ENCODE measurements at regions not wholly inside any gene's neighbourhood (a gene's known extent, or its start where the extent isn't known, plus 50 kb on each side); places are given as distances from the start of the nearest gene placed in this dataset.

GRCh38 chr1:218945050-218945449 is 228.6 kb upstream of the LYPLAL1 start:
- no peak for DNase-seq

- no peak for DNase-seq
These were observed 227.5 kb upstream of the LYPLAL1 start for GRCh38 chr1:218946147-218946546.

- DNase-seq: no peak
These were observed 225.2 kb upstream of the LYPLAL1 start for GRCh38 chr1:218948446-218948845.

GRCh38 chr1:218953386-218953785 is 220.3 kb upstream of the LYPLAL1 start:
- no peak for DNase-seq

GRCh38 chr1:218957971-218958370 is 215.7 kb upstream of the LYPLAL1 start:
- DNase-seq: no peak

- DNase-seq: no peak
These were observed 213.9 kb upstream of the LYPLAL1 start for GRCh38 chr1:218959784-218960183.

GRCh38 chr1:218964471-218965185 is 209.1 kb upstream of the LYPLAL1 start:
- DNase-seq: no peak

- no peak for DNase-seq
These were observed 207.9 kb upstream of the LYPLAL1 start for GRCh38 chr1:218965821-218966220.

GRCh38 chr1:218967254-218967653 is 206.4 kb upstream of the LYPLAL1 start:
- no peak for DNase-seq

- DNase-seq: no peak
These were observed 205.8 kb upstream of the LYPLAL1 start for GRCh38 chr1:218967836-218968235.

GRCh38 chr1:218969006-218969405 is 204.7 kb upstream of the LYPLAL1 start:
- no peak for DNase-seq

- DNase-seq: no peak
These were observed 203.2 kb upstream of the LYPLAL1 start for GRCh38 chr1:218970397-218970990.

- no peak for DNase-seq
These were observed 202.5 kb upstream of the LYPLAL1 start for GRCh38 chr1:218971156-218971555.

GRCh38 chr1:218980881-218981280 is 192.8 kb upstream of the LYPLAL1 start:
- no peak for DNase-seq

- no peak for DNase-seq
These were observed 191.2 kb upstream of the LYPLAL1 start for GRCh38 chr1:218982482-218982881.

GRCh38 chr1:218983433-218983832 is 190.2 kb upstream of the LYPLAL1 start:
- DNase-seq: no peak

GRCh38 chr1:218983848-218984247 is 189.8 kb upstream of the LYPLAL1 start:
- DNase-seq: peak; percentile 68

- DNase-seq: no peak
These were observed 188.2 kb upstream of the LYPLAL1 start for GRCh38 chr1:218985424-218985984.

- no peak for DNase-seq
These were observed 186.9 kb upstream of the LYPLAL1 start for GRCh38 chr1:218986816-218987215.

- DNase-seq: no peak
These were observed 183.7 kb upstream of the LYPLAL1 start for GRCh38 chr1:218990019-218990418.

- DNase-seq: no peak
These were observed 182.6 kb upstream of the LYPLAL1 start for GRCh38 chr1:218991089-218991488.

GRCh38 chr1:218994615-218995014 is 179.1 kb upstream of the LYPLAL1 start:
- no peak for DNase-seq

GRCh38 chr1:218995091-218995665 is 178.5 kb upstream of the LYPLAL1 start:
- no peak for DNase-seq

GRCh38 chr1:218996362-218996761 is 177.3 kb upstream of the LYPLAL1 start:
- no peak for DNase-seq
